HG02623 (cell line): ENCODE measurements at regions not wholly inside any gene's neighbourhood (a gene's known extent, or its start where the extent isn't known, plus 50 kb on each side); places are given as distances from the start of the nearest gene placed in this dataset.
"Not testable (repeated sequence)": the region's sequence is repeated elsewhere in the genome, so short reads cannot be mapped to it uniquely, and the experiment has no call there.

Experiments
- ATAC-seq: cut with Tn5 transposase; IDR thresholded peaks from one replicate; pipeline ENCODE4 v1.9.1; 2021; ENCODE audit warnings: moderate library complexity; ENCODE audit not compliant: unreplicated experiment

GRCh38 chr5:166068547-166069335, 2222.7 kb upstream of the WWC1 start:
- no peak for ATAC-seq

- no peak for ATAC-seq
Measured at GRCh38 chr5:166073901-166074581, 2217.4 kb upstream of the WWC1 start.

DNA sequence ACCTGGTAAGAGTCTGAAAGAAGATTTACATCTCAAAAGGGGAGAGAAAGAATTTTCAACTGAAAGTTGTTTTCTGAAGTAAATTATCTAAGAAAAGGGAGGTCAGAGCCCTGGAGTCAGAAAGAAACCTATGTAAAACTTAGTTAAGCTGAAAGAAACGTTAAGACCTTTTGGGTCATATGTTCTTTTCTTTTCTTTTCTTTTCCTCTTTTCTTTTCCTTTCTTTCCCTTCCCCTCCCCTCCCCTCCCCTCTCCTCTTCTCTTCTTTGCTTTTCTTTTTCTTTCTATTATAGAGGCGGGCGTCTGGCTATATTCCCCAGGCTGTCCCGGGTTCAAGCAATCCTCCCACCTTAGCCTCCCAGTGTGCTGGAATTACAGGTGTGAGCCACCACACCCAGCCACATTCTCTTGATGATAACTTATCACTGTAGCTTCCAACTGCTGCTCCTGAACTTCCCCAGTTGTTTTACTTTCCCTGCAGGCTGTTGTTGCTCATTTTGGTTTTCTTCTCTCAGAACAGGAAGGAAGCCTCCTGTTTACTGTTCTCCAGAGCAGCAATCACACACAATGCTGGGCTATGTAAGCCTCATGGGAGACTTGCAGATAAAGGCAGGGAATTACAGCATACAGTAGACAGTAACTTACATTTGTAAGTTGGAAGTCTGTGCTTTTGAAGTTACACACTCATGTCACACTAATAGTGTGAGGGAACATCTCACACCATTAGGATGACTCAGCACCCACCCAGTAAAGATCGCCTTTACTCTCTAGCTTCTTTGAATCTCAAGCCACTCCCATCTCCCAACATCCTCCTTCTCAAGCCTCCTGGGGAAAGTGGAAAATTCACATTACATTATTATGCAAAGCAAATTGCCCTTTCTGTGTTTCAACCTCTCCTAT, 2216.6 kb upstream of the WWC1 start:
- no peak for ATAC-seq

- no peak for ATAC-seq
Measured at GRCh38 chr5:166083183-166083959, 2208.1 kb upstream of the WWC1 start.

- ATAC-seq, result no peak
Measured at GRCh38 chr5:166086568-166086967, 2204.9 kb upstream of the WWC1 start.

- ATAC-seq, result no peak
Measured at GRCh38 chr5:166088389-166089039, 2202.9 kb upstream of the WWC1 start.

GRCh38 chr5:166091931-166092330, 2199.5 kb upstream of the WWC1 start:
- ATAC-seq, result no peak

DNA sequence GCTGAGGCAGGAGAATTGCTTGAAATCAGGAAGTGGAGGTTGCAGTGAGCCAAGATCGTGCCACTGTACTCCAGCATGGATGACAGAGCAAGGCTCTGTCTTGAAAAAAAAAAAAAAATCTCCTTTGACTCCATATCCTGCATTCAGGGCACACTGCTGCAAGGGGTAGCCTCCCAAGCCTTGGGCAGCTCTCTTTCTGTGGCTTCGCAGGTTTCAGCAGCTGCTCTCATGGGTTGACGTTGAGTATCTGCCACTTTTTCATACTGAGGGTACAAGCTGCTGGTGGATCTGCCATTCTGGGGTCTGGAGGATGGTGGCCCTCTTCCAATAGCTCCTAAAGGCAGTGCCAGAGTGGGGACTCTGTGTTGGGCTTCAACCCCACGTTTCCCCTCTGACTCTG, 2198.1 kb upstream of the WWC1 start:
- no peak for ATAC-seq

DNA sequence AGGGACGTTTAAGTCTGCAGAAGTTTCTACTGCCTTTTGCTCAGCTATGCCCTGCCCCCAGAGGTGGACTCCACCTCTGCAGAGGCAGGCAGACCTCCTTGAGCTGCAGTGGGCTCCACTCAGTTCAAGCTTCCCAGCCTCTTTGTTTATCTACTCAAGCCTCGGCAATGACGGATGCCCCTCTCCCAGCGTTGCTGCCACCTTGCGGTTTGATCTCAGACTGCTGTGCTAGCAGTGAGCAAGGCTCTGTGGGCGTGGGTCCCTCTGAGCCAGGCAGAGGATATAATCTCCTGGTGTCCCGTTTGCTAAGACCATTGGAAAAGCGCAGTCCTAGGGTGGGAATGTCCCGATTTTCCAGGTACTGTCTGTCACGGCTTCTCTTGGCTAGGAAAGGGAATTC, 2188.5 kb upstream of the WWC1 start:
- ATAC-seq, result no peak

DNA sequence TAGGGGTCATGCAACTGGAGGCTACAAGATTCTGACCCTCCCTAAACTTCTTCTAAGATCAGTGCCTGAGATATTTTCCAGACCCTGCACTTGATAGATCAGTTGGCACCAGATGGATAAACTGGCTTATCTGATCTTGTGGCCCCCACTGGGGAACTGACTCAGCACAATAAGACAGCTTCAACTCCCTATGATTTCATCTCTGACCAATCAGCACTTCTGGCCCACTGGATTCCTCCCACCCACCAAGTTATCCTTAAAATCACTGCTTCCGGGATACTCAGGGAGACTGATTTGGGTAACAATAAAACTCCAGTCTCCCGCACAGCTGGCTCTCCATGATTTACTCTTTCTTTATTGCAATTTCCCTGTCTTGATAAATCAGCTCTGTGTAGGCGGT, 2180.4 kb upstream of the WWC1 start:
- no peak for ATAC-seq

DNA sequence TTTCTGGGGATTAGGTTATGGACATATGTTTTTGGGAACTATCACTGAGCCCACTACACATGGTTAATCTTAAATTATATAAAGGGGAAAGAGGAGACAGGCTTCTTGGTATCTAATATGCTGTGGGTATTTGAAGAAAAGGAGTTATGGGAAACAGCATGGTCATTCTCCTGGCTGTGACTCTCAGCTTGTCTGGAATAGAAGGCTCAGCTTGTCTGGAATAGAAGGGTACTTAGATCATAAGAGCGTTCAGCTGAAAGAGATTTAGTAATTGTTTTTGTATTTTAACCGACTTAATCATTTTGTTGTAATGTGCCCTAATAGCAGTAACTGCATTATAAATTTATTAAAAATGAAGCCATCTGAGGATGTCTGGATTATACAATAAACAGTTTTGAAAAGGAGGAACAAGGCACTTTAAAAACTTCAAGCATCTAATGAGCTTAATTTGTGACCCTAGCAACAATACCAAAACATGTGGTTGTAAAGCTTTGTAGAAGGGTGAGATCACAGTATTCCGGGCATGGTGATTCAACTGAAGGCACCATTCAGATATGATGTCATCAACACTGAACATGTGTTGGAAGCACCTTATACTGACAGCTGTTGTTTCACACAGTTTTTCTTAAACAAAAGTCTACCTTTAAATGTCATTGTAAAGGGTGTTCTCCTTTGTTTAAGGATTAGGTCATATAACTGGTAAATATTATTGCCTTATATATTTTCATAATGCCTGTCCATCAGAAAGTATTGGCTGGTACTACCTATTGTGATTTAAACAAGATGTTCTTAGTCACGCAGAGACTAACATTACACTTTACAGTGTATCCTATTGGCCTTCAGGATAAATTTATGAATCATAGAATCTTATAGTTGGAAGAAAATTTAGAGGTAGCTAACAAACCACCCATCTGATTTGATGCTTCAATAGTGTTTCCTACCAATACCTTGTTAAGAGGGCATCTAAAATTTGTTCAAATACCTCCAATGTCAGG, 2174.1 kb upstream of the WWC1 start:
- ATAC-seq, result no peak

DNA sequence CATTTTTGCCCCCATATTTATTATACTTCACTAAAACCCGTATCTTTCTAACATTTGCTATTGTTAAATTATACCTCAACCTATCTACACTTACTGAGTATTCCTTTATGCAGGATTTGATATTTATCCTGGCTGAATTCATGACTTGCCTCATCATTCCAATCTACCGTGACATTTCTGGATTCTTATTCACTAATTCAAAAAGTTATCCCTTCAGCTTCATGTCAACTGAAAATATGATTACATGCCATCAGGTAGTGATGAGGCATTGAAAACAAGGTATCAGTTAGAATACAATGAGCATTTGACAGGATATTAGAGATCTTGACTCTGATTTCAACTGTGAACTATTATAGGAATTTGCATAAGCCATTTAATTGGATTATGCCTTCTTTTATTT, 2171.9 kb upstream of the WWC1 start:
- no peak for ATAC-seq

- ATAC-seq, result no peak
Measured at GRCh38 chr5:166123717-166124116, 2167.7 kb upstream of the WWC1 start.

GRCh38 chr5:166127766-166128570, 2163.5 kb upstream of the WWC1 start:
- no peak for ATAC-seq

DNA sequence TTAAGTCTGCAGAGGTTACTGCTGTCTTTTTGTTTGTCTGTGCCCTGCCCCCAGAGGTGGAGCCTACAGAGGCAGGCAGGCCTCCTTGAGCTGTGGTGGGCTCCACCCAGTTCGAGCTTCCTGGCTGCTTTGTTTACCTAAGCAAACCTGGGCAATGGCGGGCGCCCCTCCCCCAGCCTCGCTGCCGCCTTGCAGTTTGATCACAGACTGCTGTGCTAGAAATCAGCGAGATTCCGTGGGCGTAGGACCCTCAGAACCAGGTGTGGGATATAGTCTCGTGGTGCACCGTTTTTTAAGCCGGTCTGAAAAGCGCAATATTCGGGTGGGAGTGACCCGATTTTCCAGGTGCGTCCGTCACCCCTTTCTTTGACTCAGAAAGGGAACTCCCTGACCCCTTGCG, 2146.3 kb upstream of the WWC1 start:
- not testable (repeated sequence) for ATAC-seq

DNA sequence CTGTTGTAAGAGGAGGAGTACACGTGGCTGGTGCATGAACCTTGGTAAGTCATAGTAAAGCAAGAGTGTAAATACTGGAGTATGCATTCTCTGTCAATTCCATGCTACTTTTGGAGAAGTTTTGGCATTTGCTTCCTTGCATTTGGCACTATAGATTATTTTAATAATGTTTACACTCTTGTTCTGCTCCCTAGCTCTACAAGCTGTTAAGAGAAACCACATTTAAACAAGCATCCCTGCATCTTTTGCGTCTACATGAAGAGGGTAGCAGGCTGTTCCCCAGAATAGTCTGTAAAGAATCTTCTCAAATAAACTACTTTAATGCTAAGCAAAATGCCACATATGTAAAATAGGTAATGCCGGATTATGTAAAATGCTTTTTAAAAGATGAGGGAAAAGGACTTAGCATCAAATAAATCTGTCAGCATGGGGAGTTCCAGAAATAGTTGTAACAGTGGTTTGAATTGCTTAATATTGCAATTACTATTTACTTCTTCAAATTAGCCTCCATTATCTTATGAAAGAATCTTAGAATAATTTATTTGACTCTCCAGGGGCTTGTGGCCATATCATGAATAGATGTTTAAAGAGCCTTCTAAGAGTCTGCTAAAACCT, 2127.3 kb upstream of the WWC1 start:
- no peak for ATAC-seq

DNA sequence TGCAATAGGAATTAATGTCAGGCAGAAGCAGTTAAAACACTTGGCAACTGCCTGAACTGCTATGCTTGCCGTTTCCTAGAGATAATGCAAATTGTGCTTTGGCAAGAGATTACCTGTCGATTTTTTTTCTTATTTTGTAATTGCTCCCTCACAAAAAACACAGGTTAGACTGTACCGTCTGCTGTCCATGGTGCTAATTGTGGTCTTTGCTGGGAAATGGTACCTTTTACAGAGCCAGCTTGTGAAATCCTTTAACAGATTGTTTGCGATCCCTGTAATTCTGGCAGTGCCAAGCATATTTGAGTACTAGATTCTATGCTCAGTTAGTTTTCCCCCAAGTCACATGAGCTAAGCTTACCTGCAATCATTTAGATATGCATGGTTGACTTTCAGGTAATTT, 2125.8 kb upstream of the WWC1 start:
- ATAC-seq, result no peak

- no peak for ATAC-seq
Measured at GRCh38 chr5:166166071-166166470, 2125.4 kb upstream of the WWC1 start.
